ENCODE measurements at regions not wholly inside any gene's neighbourhood (a gene's known extent, or its start where the extent isn't known, plus 50 kb on each side); places are given as distances from the start of the nearest gene placed in this dataset.

GRCh38 chr2:144894612-144895599 lies 375.0 kb upstream of the ZEB2 start:
- H3K4me3 Mint-ChIP-seq (ENCODE audit: low read depth): no peak overlapping the region
- H3K36me3 Mint-ChIP-seq (ENCODE audit: insufficient read depth): no peaks in the 10 kb centered on the region
- TF ChIP-seq CTCF (IDR thresholded peaks at IDR 0.05; ENCODE audit: unreplicated experiment): no peak
- no peak overlapping the region for H3K27ac Mint-ChIP-seq
- DNase-seq (ENCODE audit: low spot score, unreplicated experiment): no peak
- H3K27me3 Mint-ChIP-seq: no peaks in the 10 kb centered on the region
- H3K9me3 Mint-ChIP-seq (ENCODE audit: low read depth): no peaks in the 10 kb centered on the region
- no peaks in the 10 kb centered on the region for H3K4me1 Mint-ChIP-seq (ENCODE audit: low read depth)

GRCh38 chr2:144893464-144893863 lies 373.5 kb upstream of the ZEB2 start:
- Mint-ChIP-seq H3K36me3 (ENCODE audit: insufficient read depth) (no peaks in the 10 kb centered on the region), H3K9me3 (ENCODE audit: low read depth) (no peaks in the 10 kb centered on the region), H3K27ac (no peak overlapping the region), H3K4me1 (ENCODE audit: low read depth) (no peaks in the 10 kb centered on the region), H3K27me3 (no peaks in the 10 kb centered on the region), H3K4me3 (ENCODE audit: low read depth) (no peak overlapping the region)
- no peak for DNase-seq (ENCODE audit: low spot score, unreplicated experiment)
- TF ChIP-seq CTCF (IDR thresholded peaks at IDR 0.05; ENCODE audit: unreplicated experiment): no peak

- Mint-ChIP-seq H3K9me3 (ENCODE audit: low read depth) (no peaks in the 10 kb centered on the region), H3K36me3 (ENCODE audit: insufficient read depth) (no peaks in the 10 kb centered on the region), H3K4me1 (ENCODE audit: low read depth) (no peaks in the 10 kb centered on the region), H3K27me3 (no peaks in the 10 kb centered on the region), H3K4me3 (ENCODE audit: low read depth) (no peak overlapping the region), H3K27ac (no peak overlapping the region)
- peak; percentile 38 for TF ChIP-seq CTCF (IDR thresholded peaks at IDR 0.05; ENCODE audit: unreplicated experiment)
- DNase-seq (ENCODE audit: low spot score, unreplicated experiment): no peak
These were observed 370.9 kb upstream of the ZEB2 start for GRCh38 chr2:144890828-144891227.

- no peaks in the 10 kb centered on the region for H3K9me3 Mint-ChIP-seq (ENCODE audit: low read depth)
- H3K4me3 Mint-ChIP-seq (ENCODE audit: low read depth): no peak overlapping the region
- DNase-seq (ENCODE audit: low spot score, unreplicated experiment): no peak
- no peak for TF ChIP-seq CTCF (IDR thresholded peaks at IDR 0.05; ENCODE audit: unreplicated experiment)
- H3K27me3 Mint-ChIP-seq: no peaks in the 10 kb centered on the region
- H3K36me3 Mint-ChIP-seq (ENCODE audit: insufficient read depth): no peaks in the 10 kb centered on the region
- no peak overlapping the region for H3K27ac Mint-ChIP-seq
- no peaks in the 10 kb centered on the region for H3K4me1 Mint-ChIP-seq (ENCODE audit: low read depth)
These were observed 369.4 kb upstream of the ZEB2 start for GRCh38 chr2:144889348-144889747.

- TF ChIP-seq CTCF (IDR thresholded peaks at IDR 0.05; ENCODE audit: unreplicated experiment): no peak
- no peak overlapping the region for H3K4me3 Mint-ChIP-seq (ENCODE audit: low read depth)
- H3K27ac Mint-ChIP-seq: no peak overlapping the region
- no peaks in the 10 kb centered on the region for H3K9me3 Mint-ChIP-seq (ENCODE audit: low read depth)
- H3K4me1 Mint-ChIP-seq (ENCODE audit: low read depth): no peaks in the 10 kb centered on the region
- H3K36me3 Mint-ChIP-seq (ENCODE audit: insufficient read depth): no peaks in the 10 kb centered on the region
- H3K27me3 Mint-ChIP-seq: no peaks in the 10 kb centered on the region
- no peak for DNase-seq (ENCODE audit: low spot score, unreplicated experiment)
These were observed 366.9 kb upstream of the ZEB2 start for GRCh38 chr2:144886862-144887261.

Data from progenitor cell of endocrine pancreas (in vitro differentiated cells).